IPS-20b (cell line): ENCODE measurements at regions not wholly inside any gene's neighbourhood (a gene's known extent, or its start where the extent isn't known, plus 50 kb on each side); places are given as distances from the start of the nearest gene placed in this dataset.

Source experiments
- H3K27ac ChIP-seq: one replicate; pipeline ENCODE4 v1.5.1; 2013; ENCODE audit warnings: low read length
- H3K27me3 ChIP-seq: 2 replicates; pipeline ENCODE4 v1.6.1; 2013; ENCODE audit warnings: mild to moderate bottlenecking, low read length, inconsistent platforms; ENCODE audit not compliant: insufficient read depth
- H3K36me3 ChIP-seq: 2 replicates; pipeline ENCODE4 v1.6.1; 2013; ENCODE audit warnings: low read depth, mild to moderate bottlenecking, inconsistent platforms, low read length, moderate library complexity; ENCODE audit not compliant: insufficient read depth
- H3K4me1 ChIP-seq: 2 replicates; pipeline ENCODE4 v1.6.1; 2013; ENCODE audit warnings: mild to moderate bottlenecking, control low read depth, inconsistent platforms, low read length, moderate library complexity; ENCODE audit not compliant: insufficient read depth
- H3K4me3 ChIP-seq: 2 replicates; pipeline ENCODE4 v1.5.1; 2013; ENCODE audit warnings: mild to moderate bottlenecking, low read length, inconsistent platforms
- H3K9ac ChIP-seq: 2 replicates; pipeline ENCODE4 v1.6.1; 2013; ENCODE audit warnings: low read depth, mild to moderate bottlenecking, inconsistent platforms, low read length, moderate library complexity
- H3K9me3 ChIP-seq: 2 replicates; pipeline ENCODE4 v1.6.1; 2013; ENCODE audit warnings: mild to moderate bottlenecking, low read depth, low read length, inconsistent platforms; ENCODE audit not compliant: insufficient read depth

GRCh38 chr11:98871690-98872089 lies 149.1 kb upstream of the CNTN5 start:
- no peak overlapping the region for H3K4me3 ChIP-seq
- no peak overlapping the region for H3K9ac ChIP-seq
- no peaks in the 10 kb centered on the region for H3K36me3 ChIP-seq
- H3K9me3 ChIP-seq = no peaks in the 10 kb centered on the region
- no peaks in the 10 kb centered on the region for H3K4me1 ChIP-seq
- no peak overlapping the region for H3K27ac ChIP-seq
- no peaks in the 10 kb centered on the region for H3K27me3 ChIP-seq

GRCh38 chr11:98874050-98874449 lies 146.7 kb upstream of the CNTN5 start:
- H3K4me3 ChIP-seq = no peak overlapping the region
- no peaks in the 10 kb centered on the region for H3K27me3 ChIP-seq
- H3K9ac ChIP-seq = no peak overlapping the region
- no peaks in the 10 kb centered on the region for H3K36me3 ChIP-seq
- H3K9me3 ChIP-seq = no peaks in the 10 kb centered on the region
- no peaks in the 10 kb centered on the region for H3K4me1 ChIP-seq
- H3K27ac ChIP-seq = no peak overlapping the region

- H3K4me3 ChIP-seq = no peak overlapping the region
- H3K4me1 ChIP-seq = no peaks in the 10 kb centered on the region
- H3K27ac ChIP-seq = no peak overlapping the region
- no peaks in the 10 kb centered on the region for H3K36me3 ChIP-seq
- no peaks in the 10 kb centered on the region for H3K27me3 ChIP-seq
- H3K9ac ChIP-seq = no peak overlapping the region
- H3K9me3 ChIP-seq = peaks cover 8% of the 10 kb centered on the region; the same call in 1 of the 2 replicates
Observed at GRCh38 chr11:98895936-98896335, 124.8 kb upstream of the CNTN5 start.

DNA sequence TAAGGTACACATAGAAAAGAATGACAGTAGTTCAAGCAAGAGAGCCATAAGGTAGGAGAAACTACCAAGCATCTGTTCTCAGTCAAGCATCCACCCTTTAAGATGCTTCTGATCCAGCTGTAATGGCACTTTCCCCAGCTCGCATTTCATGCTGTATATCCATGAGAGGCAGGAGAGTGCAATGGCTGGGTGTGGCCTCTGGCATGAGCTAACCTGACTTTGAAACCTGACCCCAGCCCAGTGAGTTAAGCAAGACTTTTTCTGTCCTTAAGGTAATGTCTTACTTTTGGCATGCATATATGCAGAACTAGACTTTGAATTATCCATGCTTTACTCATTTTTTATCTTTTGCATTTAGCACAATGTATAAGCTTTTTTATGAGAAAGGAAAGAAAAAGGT lies 79.8 kb upstream of the CNTN5 start:
- Histone ChIP-seq H3K4me1 (no peaks in the 10 kb centered on the region), H3K27ac (no peak overlapping the region), H3K9ac (no peak overlapping the region), H3K36me3 (no peaks in the 10 kb centered on the region), H3K27me3 (no peaks in the 10 kb centered on the region), H3K4me3 (no peak overlapping the region), H3K9me3 (no peaks in the 10 kb centered on the region)

DNA sequence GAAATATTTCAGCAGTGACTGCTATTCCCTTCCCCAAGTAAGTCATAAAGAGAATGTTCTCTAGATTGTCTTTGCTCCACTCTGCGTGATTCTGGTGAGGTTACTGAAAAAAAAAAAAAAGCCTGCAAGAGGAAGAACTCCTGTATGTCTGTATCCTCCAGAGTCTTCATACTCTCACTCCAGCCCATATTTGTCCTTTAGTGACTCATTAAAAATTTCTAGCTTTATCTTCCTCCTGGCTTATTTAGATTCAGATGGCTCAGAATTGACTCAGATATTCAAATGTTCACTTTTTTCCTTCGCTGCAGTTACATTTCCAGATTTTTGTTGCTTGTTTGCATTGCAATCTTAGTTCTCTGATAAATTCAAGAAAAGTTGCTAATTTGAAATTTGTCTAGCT lies 76.3 kb upstream of the CNTN5 start:
- no peak overlapping the region for H3K9ac ChIP-seq
- H3K4me1 ChIP-seq = no peaks in the 10 kb centered on the region
- no peaks in the 10 kb centered on the region for H3K9me3 ChIP-seq
- H3K27ac ChIP-seq = no peak overlapping the region
- H3K27me3 ChIP-seq = no peaks in the 10 kb centered on the region
- no peaks in the 10 kb centered on the region for H3K36me3 ChIP-seq
- no peak overlapping the region for H3K4me3 ChIP-seq

DNA sequence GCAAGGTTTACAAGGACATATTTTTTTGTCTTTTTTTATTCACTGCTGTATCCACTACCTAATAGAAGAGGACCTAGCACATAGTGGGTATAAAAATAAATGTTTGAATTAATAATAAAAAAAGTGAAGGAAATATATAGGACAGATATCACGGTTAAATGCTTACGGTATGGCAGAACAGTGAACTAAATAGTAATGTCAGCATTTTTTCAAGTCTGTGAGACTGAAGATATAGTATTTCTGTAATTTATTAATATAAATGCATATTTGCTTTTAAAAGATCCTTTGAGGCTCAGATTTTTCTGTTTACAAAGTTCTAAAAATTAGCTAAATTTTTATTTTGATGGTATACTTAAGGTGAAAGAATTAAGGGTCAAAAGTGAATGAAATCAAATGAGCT lies 68.6 kb upstream of the CNTN5 start:
- Histone ChIP-seq H3K36me3 (no peaks in the 10 kb centered on the region), H3K9ac (no peak overlapping the region), H3K27me3 (no peaks in the 10 kb centered on the region), H3K27ac (no peak overlapping the region), H3K9me3 (no peaks in the 10 kb centered on the region), H3K4me3 (no peak overlapping the region), H3K4me1 (no peaks in the 10 kb centered on the region)

GRCh38 chr11:98955551-98955950 lies 65.2 kb upstream of the CNTN5 start:
- Histone ChIP-seq H3K4me3 (no peak overlapping the region), H3K4me1 (peaks cover 3% of the 10 kb centered on the region; the same call in 1 of the 2 replicates), H3K27ac (no peak overlapping the region), H3K27me3 (no peaks in the 10 kb centered on the region), H3K9ac (no peak overlapping the region), H3K9me3 (no peaks in the 10 kb centered on the region), H3K36me3 (no peaks in the 10 kb centered on the region)

DNA sequence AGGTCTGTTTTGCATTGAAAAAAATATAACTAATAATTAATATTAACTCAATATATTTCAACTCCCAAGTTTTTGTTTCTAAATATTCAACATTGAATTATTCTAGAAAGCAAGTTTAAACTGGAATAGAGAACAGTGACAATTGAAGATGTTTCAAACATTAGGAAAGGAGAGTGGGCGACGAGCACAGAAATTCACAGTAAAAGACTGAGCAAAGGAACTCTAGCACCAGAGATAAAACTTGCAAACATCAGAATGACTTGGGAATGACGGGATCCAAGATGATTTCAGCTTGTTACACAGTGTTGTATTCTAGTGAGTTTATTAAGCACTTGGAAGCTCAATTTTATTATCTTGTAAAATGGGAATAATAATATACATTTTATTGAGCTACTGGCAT lies 56.6 kb upstream of the CNTN5 start:
- no peak overlapping the region for H3K9ac ChIP-seq
- H3K36me3 ChIP-seq = no peaks in the 10 kb centered on the region
- H3K4me1 ChIP-seq = peaks cover 6% of the 10 kb centered on the region; the same call in 1 of the 2 replicates
- no peak overlapping the region for H3K27ac ChIP-seq
- no peaks in the 10 kb centered on the region for H3K9me3 ChIP-seq
- no peak overlapping the region for H3K4me3 ChIP-seq
- H3K27me3 ChIP-seq = no peaks in the 10 kb centered on the region

DNA sequence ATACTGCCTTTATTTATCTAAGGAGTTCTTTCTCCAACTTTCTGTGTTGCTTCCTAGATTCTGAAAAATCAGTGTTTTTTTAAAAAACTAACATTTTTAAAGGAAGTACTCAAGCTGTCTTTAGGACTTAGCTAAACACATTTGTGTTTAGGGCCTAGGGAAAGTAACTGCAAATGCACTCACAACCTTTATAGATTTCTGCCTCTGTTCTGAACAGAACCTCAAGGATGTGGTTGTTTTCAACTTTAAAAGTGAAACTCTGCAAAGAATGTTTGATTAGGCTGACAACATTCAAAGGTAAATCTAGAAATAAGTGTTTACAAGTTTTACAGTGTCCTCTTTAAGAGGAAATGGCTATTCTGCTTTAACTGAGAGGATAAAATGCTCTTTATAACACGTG lies 55.4 kb upstream of the CNTN5 start:
- H3K27me3 ChIP-seq = no peaks in the 10 kb centered on the region
- H3K4me3 ChIP-seq = no peak overlapping the region
- H3K36me3 ChIP-seq = no peaks in the 10 kb centered on the region
- no peak overlapping the region for H3K9ac ChIP-seq
- H3K27ac ChIP-seq = no peak overlapping the region
- H3K9me3 ChIP-seq = no peaks in the 10 kb centered on the region
- peaks cover 5% of the 10 kb centered on the region; the same call in 1 of the 2 replicates for H3K4me1 ChIP-seq

- no peak overlapping the region for H3K27ac ChIP-seq
- H3K4me1 ChIP-seq = peaks cover under 1% of the 10 kb centered on the region; the same call in 1 of the 2 replicates
- H3K9me3 ChIP-seq = no peaks in the 10 kb centered on the region
- no peak overlapping the region for H3K9ac ChIP-seq
- H3K36me3 ChIP-seq = no peaks in the 10 kb centered on the region
- H3K4me3 ChIP-seq = no peak overlapping the region
- H3K27me3 ChIP-seq = no peaks in the 10 kb centered on the region
Observed at GRCh38 chr11:98965775-98966174, 55.0 kb upstream of the CNTN5 start.

GRCh38 chr11:98967005-98967404 lies 53.7 kb upstream of the CNTN5 start:
- H3K4me3 ChIP-seq = no peak overlapping the region
- no peak overlapping the region for H3K27ac ChIP-seq
- H3K9ac ChIP-seq = no peak overlapping the region
- H3K4me1 ChIP-seq = no peaks in the 10 kb centered on the region
- H3K36me3 ChIP-seq = no peaks in the 10 kb centered on the region
- no peaks in the 10 kb centered on the region for H3K9me3 ChIP-seq
- no peaks in the 10 kb centered on the region for H3K27me3 ChIP-seq
